Anterior cingulate cortex (tissue), 58 donors: ENCODE measurements at regions not wholly inside any gene's neighbourhood (a gene's known extent, or its start where the extent isn't known, plus 50 kb on each side); places are given as distances from the start of the nearest gene placed in this dataset.
A peak's percentile ranks its signal among the peaks of the same experiment; 100 is the strongest.

Experiments
- DNase-seq, 58 donors: peaks; one replicate each; lab custom pipeline; 2025; lab: John Stamatoyannopoulos, UW

DNA sequence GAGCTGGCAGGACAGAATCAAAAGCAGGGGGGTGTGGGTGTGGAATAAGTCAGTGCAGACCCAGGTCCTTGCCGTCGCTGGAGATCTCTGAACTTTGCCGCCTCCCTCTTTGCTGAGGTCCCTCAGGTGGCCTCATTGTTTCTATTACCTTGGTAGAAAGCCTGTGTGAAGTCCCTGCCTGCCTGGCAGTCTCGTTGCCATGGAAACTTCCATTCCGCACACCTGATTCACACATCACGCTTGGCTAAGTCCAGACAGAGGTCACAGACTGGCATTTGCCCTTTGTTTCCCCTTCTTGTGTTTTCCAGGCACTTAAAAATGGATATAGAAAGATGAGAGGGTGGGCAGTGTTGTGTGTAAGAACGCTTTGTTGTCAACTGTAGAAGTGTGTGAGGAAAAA is 260.6 kb downstream of the PRL start:
- DNase-seq, result no peak

DNA sequence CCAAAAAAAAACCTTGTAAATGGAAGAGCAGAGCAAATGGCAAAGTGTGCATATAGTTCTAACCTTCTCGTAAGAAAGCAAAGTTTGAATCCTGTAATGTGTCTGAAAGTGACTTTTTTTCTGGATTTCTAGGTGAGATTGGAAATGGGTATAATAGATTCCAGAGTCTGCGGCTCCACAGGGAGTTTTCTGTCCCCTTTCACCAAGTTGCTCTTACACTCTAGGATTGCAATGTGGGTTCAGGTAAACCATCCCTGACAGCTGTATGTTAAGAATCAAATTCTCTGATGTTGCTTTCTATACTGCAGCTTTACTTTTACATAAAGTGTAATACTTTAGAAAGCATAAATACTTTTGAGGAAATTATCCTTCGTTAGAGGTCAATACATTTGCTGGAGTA is 260.1 kb downstream of the PRL start:
- no peak for DNase-seq

DNA sequence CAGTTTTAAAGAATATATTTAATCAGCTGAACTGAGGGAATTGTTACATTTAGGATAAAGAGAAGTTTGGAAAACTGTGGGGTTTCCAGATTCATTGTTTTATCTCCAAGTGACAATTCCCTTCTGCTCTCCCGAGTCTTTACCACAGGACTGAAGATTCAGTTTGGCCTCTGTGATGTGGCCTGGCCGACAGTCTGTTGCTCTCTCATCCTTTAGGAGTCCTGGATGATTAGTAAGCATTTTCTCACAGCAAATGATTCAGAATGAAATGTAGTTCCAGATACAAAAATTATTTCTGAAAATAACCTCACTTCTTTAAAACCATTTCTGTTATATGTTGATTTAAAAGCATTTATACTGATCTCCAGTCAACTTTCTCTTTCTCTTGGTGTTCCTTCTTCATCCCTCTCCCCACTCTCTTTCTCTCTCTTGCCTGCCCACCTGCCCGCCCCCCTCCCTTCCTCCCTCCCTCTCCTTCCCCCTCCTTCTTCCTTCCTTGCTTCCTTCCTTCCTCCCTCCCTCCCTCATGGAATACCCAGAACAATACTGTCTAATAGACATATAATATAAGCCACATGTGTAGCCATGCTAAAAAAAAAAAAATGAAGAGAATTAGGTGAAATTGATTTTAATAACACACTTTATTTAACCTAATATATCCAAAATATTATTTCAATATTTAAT is 254.9 kb downstream of the PRL start:
- no peak for DNase-seq

DNA sequence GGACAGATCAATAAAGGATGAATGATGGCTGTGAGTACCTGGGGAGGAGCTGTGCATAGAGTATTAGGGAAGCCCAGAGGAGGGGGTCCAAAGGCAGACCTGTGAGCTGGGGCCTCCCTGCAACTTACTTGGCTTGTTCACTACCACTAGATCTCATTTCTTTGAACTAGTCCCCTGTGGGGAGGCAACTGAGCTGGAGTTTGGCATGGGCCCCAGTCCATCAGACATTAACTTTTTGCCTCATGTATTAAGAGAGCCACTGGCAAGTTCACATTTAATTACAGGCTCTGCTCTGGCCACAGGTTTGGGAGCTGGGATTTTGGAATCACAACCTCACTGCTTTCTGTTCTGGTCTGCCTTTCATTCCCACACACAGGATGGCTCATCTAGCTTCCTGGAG is 254.1 kb downstream of the PRL start:
- DNase-seq, result no peak

DNA sequence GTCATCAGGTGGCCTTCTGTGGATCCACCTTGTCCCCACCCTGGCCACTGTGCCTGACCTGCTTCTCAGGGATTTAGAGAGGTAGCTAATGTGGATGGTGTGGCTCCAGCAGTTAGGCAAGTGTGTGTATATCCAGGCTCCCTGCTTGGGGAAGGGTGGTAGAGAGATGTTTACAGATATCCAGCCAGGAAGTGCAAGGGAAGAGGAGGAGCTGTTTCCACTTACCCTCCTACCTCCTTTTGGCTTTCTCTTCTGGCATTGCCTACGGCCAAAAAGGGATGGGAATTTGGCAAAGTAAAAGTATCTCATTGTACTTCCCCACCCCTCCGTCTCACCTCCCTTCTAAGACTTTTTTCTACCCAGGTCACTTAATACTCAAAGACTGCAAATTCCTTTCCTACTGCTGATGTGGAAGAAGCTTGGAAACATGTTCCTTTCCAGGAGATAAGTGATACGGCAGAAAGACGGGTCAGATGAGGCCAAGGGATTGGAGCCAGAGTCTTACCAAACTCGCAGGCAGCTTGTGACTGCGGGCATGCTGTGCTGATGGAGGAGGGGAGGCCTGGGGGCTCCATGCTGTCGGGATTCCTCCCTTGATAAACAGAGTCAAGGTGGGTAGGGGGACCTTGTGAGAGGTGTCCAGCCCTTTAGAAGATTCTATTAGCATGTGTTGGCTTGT is 253.4 kb downstream of the PRL start:
- no peak for DNase-seq

DNA sequence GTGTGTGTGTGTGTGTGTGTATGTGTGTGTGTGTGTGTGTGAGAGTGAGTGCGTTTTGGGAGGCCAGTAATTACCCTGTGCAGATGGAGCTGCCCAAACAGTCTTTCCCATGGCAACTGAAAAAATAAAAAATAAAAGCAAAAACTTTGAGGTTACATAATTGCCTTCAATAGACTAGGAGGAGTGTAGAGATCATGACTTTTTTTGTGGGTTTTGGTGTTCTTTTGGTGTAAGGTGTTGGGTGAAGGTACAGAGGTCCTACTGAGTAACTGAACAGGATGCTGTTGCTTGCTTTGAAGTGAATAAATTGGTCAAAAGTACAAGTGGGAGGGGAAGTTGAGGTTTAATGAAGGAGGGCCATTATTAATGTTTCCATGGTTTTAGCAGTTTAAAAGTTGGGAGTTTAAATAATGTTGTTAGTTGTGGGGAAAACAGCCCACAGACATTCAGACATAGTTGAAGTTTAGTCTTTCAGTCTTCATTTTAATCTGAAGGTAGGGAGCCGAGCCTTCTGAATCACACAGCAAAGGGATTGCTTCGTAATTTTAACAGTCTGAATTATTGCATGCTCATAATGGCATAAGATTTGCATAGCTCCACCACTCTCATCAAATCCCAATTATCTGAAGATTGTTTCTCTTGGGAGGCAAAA is 251.4 kb downstream of the PRL start:
- DNase-seq, result no peak

DNA sequence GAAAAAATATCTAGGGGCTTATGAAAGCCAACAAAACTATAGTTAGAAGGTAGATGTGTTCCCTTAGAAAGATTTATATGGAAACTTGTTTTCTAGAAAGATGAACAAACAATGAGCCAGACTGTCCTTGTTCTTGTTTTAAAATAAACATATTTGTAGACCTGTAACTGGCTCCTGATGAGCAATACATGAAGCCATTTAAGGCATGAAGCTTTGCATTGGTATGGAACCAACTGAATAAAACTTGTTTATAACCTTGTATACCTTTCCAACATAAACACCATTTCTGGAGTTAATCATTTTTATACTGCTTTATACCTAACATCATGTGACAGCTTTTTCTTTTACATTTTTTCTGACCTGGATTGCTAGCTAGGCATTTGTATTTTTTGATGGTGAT is 247.8 kb downstream of the PRL start:
- no peak for DNase-seq

DNA sequence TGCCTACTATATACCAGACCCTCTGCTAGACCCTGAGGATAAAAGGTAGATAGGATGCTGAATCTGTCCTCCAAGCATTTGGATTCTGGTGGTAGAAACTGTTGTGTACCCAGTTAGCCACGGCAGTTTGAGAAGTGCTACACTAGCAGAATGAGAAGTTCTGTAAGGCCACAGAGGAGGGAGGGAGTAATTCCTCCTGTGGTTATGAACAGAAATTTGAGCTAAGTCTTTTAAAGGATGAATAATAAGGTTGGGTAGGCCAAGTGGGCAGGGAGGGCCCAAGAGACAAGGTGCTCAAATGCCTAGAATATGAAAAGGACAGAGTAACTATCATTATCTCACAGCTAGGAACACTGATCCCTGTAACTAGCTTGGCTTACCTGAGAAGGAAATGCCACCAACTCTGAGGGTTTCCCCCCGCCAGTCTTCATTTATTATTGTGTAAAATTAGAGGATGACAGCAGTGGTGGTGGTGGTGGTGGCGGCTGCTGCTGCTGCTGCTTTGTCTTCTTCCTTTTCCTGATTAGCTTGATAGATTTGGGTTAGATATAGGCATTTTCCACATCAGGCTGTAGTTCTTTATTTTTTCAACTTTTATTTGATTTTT is 243.3 kb downstream of the PRL start:
- no peak for DNase-seq

DNA sequence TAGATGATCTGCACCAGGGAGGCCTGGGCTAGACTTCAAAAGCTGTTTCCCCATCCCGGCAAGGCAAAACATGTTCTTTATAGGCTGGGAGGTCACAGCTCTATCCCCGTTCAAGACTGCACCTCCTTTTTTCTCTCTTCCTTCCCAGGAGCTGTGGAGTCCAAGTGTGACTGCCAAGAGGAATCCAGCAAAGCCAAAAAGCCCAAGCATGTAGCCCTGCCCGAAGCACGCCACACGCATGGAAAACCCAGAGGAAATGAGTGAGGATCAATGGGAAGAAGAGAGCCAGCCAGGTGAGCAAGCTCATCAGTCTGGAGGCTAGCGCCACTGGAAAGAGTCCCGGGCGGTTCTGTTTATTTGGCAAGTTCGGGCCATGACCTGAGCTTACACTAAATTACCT is 240.4 kb downstream of the PRL start:
- DNase-seq, result no peak

DNA sequence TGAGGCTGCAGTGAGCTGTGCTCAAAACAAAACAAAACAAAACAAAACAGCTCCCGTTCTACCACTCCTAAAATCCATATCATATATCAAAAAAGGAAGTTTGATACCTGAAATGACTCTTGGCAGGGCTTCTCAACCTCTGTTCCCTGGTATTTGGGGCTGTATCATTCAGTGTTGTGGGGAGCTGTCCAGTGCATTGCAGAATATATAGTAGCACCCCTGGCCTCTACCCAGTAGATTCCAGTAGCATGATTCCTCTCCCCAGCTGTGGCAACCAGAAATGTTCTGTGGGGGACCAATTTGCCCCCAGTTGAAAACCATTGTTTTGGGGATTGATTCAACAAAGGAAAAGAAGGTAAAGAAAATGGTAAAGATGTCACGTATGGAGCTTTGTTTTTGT is 238.9 kb downstream of the PRL start:
- DNase-seq, result no peak

DNA sequence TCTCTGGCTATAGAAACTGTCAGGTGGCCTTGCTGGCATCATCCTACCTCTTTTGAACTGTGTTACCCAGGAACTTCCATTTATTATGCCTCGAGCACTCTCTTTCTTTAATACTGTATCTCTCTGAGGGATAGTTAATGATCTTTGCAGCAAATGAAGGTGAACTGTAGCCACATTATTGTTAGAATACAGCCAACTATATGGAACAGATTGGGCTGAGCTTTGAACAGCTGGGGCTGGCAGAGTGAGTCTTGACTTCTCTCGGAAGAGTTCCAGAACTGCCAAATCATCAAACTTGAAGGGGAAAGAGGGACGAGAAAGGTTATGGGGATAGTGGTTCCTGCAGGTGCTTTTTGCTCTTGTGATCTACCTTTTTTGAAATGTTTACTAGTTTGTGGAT is 237.7 kb downstream of the PRL start:
- DNase-seq, result no peak

DNA sequence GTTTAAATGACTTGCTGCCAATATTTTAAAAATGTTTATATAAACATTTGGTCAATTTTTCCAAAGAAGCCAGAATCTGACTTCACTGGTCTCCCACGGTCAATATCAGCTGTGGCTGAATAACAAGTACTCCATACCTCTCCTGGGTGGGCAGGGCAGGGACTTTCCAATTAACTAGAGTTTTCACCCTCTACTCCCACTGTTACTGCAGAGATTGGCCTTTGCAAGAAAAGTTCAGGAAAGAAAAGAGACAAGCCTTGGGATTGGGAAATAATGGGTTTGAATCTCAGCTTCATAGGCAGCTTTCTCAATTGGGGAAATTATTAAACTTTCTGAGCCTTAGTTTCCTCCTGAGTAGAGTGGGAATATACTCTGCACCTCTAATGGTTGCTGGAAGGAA is 236.9 kb downstream of the PRL start:
- no peak for DNase-seq

DNA sequence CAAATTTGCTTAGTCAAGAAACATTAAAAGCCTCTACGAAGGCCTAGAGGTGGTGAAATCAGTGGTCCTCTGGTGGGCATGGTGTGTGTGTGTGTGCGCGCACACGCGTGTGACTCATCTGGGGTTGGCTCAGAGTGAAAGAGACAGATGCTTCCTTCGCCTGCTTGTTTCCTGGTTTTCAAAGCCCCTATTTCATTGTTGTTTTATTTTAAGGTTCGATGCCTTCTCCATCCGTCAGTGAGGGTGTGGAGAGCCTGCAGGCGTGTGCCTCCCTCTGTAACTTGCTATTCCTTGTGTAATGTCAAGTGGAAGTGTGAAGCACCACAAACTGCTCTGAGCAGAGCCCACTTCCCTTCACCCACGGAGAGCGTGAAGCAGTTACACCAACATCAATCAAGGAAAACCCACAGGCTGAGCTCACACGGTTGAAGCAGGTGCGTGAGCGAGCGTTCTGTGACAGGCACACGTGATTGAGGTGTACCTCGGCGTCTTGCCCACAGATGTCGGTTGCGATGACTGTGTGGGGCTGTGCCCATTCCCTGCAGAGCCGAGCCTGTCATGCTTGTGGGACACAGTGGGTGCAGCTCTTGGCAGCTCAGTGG is 233.9 kb downstream of the PRL start:
- DNase-seq, result peak in 39 of 58 donors; percentile 1 to 71 (median 10)

DNA sequence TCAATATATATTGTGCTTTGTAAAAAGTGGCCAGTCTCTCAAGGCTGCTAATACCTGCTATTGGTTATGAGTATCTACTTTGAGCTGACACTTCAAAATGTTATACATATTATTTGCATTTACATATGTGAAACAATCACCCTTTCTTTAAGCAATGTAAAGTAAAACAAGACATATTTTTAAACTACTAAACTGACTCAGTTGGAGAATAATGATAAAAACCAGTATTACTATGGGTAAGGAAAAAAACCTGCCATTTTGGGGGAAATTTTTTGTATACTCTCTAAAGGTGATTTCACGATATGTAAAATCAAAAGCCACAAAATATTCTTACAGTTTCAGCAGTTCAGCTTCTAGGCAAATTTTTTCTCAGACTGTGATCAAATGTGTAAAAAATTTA is 232.3 kb downstream of the PRL start:
- no peak for DNase-seq

DNA sequence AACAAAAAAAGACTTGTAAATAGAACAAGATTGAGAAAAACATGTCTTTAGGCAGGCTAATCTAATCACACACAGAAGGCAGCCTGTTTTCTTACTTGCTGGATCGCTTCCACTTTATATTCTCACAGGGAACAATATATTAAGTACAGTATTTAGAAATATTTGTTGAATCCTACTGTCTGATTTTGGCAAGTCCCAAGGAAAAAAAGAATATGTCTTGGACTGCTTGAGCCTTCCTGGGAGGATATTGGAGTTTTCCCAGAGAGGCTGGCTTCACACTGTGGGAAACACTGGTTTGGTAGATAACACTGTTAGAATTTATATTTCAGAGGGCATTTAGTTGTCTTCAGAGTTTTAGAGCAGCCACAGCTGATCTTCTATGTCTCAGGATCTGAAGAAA is 229.7 kb downstream of the PRL start:
- no peak for DNase-seq

DNA sequence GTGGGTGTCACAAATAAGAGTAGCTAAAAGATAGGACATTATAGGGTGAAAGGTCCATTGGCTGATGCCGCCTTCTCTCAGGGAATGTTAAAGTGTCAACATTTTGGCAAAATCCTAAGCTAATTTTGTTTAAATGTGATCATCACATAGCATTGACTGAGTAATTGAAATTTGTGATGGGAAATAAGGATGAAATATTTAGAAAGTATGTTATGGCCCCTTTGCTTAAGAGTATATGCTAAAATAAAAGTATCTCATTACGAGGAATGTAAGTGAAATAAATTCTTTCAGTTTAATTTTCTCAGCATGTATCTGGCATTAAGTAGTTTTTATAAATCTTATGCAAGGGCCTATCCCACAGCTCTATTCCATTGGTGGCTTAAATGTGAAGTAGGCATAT is 229.2 kb downstream of the PRL start:
- no peak for DNase-seq

DNA sequence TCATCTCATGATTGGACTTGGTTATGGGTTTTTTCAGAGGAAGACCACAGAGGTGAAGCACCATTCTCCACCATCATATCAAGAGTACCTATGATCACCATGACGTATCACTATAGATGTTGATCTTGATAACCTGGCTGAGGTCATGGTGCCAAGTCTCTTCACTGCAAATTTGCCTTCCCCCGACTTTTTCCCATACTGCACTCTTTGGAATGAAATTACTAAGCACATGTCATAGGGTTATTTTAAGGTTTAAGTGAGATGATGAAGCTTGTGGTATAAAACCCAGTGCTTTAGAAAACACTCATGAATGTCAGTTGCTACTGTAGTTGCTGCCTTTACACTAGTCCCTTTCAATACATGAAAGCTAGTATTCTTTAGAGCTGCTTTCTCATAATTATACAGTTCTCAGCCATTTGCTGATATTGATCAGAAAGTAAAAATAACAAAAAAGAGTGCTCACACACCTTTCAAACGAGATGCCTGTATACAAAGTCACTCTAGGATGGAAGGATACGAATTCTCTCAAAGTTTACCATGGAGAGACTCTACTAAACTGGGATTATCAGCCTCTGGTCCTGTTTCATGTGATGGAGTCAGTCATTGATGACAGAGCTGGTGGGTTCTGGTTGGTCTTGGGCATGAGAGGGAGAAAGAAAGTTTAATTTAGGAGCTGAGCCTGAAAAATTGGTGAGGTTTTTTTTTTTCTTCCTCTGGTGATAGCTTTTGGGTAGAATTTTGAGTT is 228.1 kb downstream of the PRL start:
- DNase-seq, result no peak

DNA sequence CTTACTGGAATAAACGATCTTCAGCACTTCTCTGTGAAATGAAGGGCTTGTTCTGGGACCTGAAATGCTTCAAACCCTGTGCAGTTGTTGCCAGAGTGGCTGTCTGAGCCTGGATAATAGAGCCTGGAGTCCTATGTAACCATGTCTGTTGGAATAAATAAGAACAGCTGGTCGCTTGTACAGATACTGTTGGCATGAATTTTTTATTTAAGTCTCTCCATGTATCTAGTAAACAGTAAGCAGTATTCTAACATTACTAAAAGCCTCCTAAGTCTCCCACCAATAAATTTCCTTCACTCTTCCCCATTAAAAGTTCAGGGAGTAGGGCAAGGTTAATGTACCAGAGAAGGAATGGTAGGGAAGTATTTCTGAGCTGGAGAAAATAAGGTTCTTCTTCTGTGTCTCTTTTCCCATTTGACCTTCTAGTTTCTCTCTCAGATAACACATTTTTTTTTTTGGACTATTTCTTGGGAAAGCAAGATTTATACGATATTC is 227.5 kb downstream of the PRL start:
- no peak for DNase-seq

DNA sequence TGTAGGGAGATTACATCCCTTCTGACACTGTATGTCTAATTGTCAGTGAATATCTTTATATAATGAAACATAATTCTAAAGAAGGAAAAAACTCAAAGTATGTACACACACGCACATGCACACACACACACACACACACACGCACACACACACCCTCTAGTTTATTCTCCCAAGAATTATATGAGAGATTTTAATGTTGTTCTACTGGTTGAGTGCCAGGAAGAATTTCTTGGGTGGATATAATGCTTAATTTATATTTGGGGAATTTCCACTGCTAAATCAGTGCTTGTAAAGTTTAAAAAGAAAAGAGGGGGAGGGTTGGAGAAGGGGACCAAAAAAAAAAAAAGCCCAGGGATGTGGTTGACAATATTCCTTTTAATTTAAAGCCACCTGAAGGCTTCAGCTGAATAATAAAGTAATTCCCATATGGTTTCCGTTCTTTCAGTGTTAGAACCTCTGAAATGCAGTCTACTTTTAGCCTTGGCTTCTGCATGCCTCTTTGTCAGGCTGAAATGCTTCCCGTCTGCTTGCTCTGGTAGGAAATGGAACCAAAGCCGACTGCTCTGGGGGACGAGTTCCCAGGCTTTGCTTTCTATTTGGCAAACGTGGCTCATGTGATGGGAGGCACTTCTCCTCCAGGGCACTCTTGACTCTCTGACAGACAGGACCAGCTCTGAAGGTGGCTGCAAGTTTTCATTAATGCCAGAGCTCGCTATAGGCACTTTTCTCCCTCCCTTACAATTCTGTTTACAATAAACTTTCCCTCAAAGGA is 225.4 kb downstream of the PRL start:
- peak in 39 of 58 donors; percentile 1 to 61 (median 7) for DNase-seq

DNA sequence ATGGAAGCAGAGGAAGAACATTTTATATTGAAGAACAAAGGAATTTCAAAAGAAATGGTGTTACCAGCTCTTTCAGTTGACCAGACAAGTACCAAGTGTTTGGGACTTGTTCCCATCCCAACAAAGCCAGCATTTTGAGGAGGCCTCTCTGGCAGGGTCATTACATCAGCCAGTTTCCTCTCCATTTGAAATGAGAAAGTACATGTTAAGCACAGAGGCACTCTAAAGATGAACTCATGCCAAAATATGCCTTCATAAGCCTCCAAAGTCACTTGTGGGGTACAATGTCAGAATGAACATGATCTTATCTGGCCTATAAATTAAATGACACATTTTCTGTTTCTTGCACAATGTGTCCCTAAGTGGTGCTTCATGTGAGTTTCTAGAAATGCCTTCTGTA is 223.9 kb downstream of the PRL start:
- no peak for DNase-seq
